Spleen (tissue), 11 donors: ENCODE measurements at regions not wholly inside any gene's neighbourhood (a gene's known extent, or its start where the extent isn't known, plus 50 kb on each side); places are given as distances from the start of the nearest gene placed in this dataset.

Experiments
- DNase-seq: peaks from one replicate; pipeline ENCODE4 v3.0.0-alpha.2; 2020
- H3K27ac ChIP-seq, 8 donors: fragments of 200-600 bp; sonication (generic) in 7 of 8; 1 replicate in 4 of 8; 2 replicates in 4 of 8; pipeline versions ENCODE4 v1.5.0 to v1.8.0; 2016 to 2021; ENCODE audit warnings: inconsistent platforms in 4 of 8, mild to moderate bottlenecking in 4 of 8, moderate library complexity in 1 of 8
- H3K27me3 ChIP-seq, 7 donors: fragments of 200-600 bp; sonication (generic) in 6 of 7; replicated peaks in 1 of 7; 1 replicate in 4 of 7; 2 replicates in 3 of 7; pipeline versions ENCODE4 v1.5.0 to v1.8.0; 2016 to 2021; ENCODE audit warnings: inconsistent platforms in 3 of 7, mild to moderate bottlenecking in 1 of 7
- H3K36me3 ChIP-seq, 6 donors: fragments of 200-600 bp; sonication (generic) in 5 of 6; 1 replicate in 4 of 6; 2 replicates in 2 of 6; pipeline versions ENCODE4 v1.5.0 to v1.8.0; 2016 to 2021; ENCODE audit warnings: inconsistent platforms in 2 of 6
- H3K4me1 ChIP-seq, 6 donors: fragments of 200-600 bp; sonication (generic) in 5 of 6; 1 replicate in 3 of 6; 2 replicates in 3 of 6; pipeline versions ENCODE4 v1.5.0 to v1.8.0; 2016 to 2021; ENCODE audit warnings: inconsistent platforms in 3 of 6
- H3K4me3 ChIP-seq, 8 donors: fragments of 200-600 bp; sonication (generic) in 7 of 8; 1 replicate in 4 of 8; 2 replicates in 4 of 8; pipeline versions ENCODE4 v1.5.0 to v1.8.0; 2016 to 2021; ENCODE audit warnings: inconsistent platforms in 4 of 8, mild to moderate bottlenecking in 4 of 8, moderate library complexity in 2 of 8
- H3K9me3 ChIP-seq, 8 donors: fragments of 200-600 bp; sonication (generic) in 7 of 8; 1 replicate in 4 of 8; 2 replicates in 4 of 8; pipeline versions ENCODE4 v1.5.0 to v1.8.0; 2016 to 2021; ENCODE audit warnings: inconsistent platforms in 4 of 8
- POLR2A ChIP-seq, 3 donors: fragments of 450-650 bp; IDR thresholded peaks; one replicate each; pipeline ENCODE4 v1.5.1; 2017; ENCODE audit warnings: antibody characterized with exemption in 3 of 3, mild to moderate bottlenecking in 1 of 3
- POLR2AphosphoS5 ChIP-seq, 3 donors: sonication (generic); formaldehyde crosslinking; IDR thresholded peaks; one replicate each; pipeline ENCODE4 v1.5.1; 2017; ENCODE audit warnings: antibody characterized with exemption in 3 of 3
- WGBS, 5 donors: extraction: QIAGEN DNeasy Blood & Tissue Kit in 3 of 5; methylation state at CpG; one replicate each; pipeline versions ENCODE4 v1.1.5 to v1.1.7; 2013 to 2018; 5-methylcytosine and 5-hydroxymethylcytosine counted together
- intact Hi-C: fragments of 100-400 bp; cut with DNase I; formaldehyde crosslinking; loops from one replicate; pipeline ENCODE4 v1.15.0; 2023; ENCODE audit warnings: low total_unique reads
- TF ChIP-seq, protein P1 (sequence below), 11 experiments: fragments of 200-600 bp in 7 of 11; fragments of 450-650 bp in 4 of 11; sonication (generic) in 4 of 11; IDR thresholded peaks in 8 of 11; conservative IDR thresholded peaks in 3 of 11; 1 replicate in 7 of 11; 2 replicates in 4 of 11; pipeline versions ENCODE4 v1.4.0 to v1.8.0; 2016 to 2021; ENCODE audit warnings: antibody characterized with exemption in 11 of 11, inconsistent platforms in 4 of 11, mild to moderate bottlenecking in 1 of 11
- donor health status: healthy with polysubstance abuse.
- donor health status: DM: no; HTN: no; CAD: no; lungs with moderate emphysema.
- donor health status: DM: no; HTN: no; CAD: no.
- donor health status: Bipolar disorder and iron deficiency.
- donor health status: healthy.
- donor health status: DM: no; HTN: no; CAD: no.
- donor health status: DM: yes; HTN: yes; CAD: no.

DNA sequence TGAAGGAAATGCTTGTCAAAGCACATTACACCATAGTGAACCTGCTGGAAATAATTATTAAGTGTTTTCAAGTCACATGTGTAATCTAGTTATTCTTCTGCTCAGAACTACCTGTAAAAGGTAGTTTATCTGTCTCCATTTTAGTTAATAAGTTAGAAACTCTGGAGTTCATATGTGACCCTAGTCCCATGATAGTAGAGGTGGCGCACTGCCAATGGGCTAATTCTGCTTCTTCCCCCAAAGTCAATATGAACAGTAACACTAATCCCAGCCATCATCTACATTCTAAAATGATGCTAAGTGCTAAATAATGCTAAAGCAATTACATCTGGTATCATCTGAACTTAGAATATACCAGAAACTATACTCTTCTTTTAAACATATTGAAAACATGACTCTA is 361.0 kb upstream of the NECTIN3 start:
- Histone ChIP-seq H3K4me1 (no peaks in the 10 kb centered on the region), H3K27me3 (no peaks in the 10 kb centered on the region), H3K9me3 (no peaks in the 10 kb centered on the region), H3K36me3 (no peaks in the 10 kb centered on the region), H3K4me3 (no peak overlapping the region), H3K27ac (no peak overlapping the region)
- TF ChIP-seq POLR2A (IDR thresholded peaks at IDR 0.05) (no peak), POLR2AphosphoS5 (IDR thresholded peaks at IDR 0.05) (no peak)
- TF ChIP-seq, protein P1, sequence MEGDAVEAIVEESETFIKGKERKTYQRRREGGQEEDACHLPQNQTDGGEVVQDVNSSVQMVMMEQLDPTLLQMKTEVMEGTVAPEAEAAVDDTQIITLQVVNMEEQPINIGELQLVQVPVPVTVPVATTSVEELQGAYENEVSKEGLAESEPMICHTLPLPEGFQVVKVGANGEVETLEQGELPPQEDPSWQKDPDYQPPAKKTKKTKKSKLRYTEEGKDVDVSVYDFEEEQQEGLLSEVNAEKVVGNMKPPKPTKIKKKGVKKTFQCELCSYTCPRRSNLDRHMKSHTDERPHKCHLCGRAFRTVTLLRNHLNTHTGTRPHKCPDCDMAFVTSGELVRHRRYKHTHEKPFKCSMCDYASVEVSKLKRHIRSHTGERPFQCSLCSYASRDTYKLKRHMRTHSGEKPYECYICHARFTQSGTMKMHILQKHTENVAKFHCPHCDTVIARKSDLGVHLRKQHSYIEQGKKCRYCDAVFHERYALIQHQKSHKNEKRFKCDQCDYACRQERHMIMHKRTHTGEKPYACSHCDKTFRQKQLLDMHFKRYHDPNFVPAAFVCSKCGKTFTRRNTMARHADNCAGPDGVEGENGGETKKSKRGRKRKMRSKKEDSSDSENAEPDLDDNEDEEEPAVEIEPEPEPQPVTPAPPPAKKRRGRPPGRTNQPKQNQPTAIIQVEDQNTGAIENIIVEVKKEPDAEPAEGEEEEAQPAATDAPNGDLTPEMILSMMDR (IDR thresholded peaks at IDR 0.05 in 8 of 11, conservative IDR thresholded peaks at IDR 0.05 in 3 of 11): no peak
- DNase-seq: no peak
- WGBS, 5 donors: 83 to 89% (median 84%) methylated on average over 1 of the region's 1 CpG
- intact Hi-C loops: no loop called here

DNA sequence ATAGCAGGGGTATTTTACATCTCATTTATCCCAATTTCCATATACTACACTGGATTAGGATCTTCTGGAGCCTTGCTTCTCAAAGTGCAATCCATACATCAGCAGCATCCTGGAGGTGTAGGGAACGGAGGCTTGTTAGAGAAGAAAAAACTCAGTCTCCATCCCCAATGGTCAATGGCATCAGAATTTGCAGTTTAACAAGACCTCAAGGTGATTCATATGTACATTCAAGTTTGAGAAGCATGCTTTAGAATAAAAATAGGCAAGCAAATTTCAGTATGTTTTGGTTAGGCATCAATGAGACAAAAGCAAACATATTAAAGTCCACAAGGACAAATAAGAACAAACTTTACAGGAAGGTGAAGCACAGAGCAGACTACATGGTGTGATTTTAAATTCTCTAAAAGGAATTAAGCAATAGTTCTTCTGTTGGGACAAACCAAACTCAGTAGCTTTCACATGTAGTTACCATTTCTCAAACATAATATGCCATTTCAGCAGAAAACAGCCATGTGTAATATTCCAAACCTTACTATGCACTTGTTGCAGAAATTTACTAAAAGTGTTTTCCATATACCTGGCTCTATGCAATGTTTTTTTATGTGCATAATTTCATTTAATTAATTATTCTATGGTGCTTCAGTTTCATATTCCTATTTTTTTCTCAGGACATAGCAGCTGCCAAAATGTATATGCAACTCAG is 360.3 kb upstream of the NECTIN3 start:
- H3K9me3 ChIP-seq: no peaks in the 10 kb centered on the region
- TF ChIP-seq POLR2A (IDR thresholded peaks at IDR 0.05) (no peak), POLR2AphosphoS5 (IDR thresholded peaks at IDR 0.05) (no peak)
- TF ChIP-seq, protein P1 (IDR thresholded peaks at IDR 0.05 in 8 of 11, conservative IDR thresholded peaks at IDR 0.05 in 3 of 11): no peak
- intact Hi-C loops: no loop called here
- DNase-seq: no peak
- 76 to 97% (median 85%) methylated on average over 1 of the region's 1 CpG for WGBS, 5 donors
- no peak overlapping the region for H3K27ac ChIP-seq
- no peaks in the 10 kb centered on the region for H3K4me1 ChIP-seq
- H3K27me3 ChIP-seq: no peaks in the 10 kb centered on the region
- H3K36me3 ChIP-seq: no peaks in the 10 kb centered on the region
- no peak overlapping the region for H3K4me3 ChIP-seq

DNA sequence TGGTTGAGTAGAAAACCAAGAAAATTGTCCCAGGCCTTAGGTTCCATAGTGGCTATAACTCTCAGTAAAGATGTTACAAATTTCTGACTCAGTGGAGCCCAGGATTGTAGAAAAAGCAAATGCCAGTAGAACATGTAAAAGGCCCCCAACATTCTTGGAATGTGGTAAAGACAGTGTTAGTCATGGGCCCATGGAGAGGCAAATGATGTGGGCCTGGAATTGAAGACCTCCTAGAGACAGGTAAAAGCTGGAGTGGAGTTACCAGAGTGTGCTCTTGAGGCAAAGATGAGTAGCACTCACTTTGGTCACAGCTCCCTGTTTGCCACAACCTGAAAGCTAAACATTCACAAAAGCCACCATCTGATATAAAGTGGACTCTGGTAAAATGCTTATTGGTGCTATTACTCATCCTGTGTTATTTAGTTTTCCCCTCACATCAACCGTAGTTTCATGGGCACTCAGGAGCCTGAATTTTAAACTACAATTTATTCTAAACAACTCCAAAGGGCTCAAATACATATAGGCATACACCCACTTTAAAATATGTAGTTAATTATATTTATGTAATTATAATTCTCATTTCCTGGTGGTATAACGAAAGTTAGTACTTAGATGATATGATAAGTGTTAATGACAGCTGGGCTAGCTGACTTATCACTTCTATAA is 359.6 kb upstream of the NECTIN3 start:
- H3K36me3 ChIP-seq: no peaks in the 10 kb centered on the region
- no peaks in the 10 kb centered on the region for H3K4me1 ChIP-seq
- no peaks in the 10 kb centered on the region for H3K9me3 ChIP-seq
- TF ChIP-seq POLR2AphosphoS5 (IDR thresholded peaks at IDR 0.05) (no peak), POLR2A (IDR thresholded peaks at IDR 0.05) (no peak)
- TF ChIP-seq, protein P1 (IDR thresholded peaks at IDR 0.05 in 8 of 11, conservative IDR thresholded peaks at IDR 0.05 in 3 of 11): no peak
- H3K4me3 ChIP-seq: no peak overlapping the region
- WGBS, 5 donors: 55 to 83% (median 76%) methylated on average over 2 of the region's 2 CpGs
- H3K27ac ChIP-seq: no peak overlapping the region
- intact Hi-C loops: no loop called here
- DNase-seq: no peak
- no peaks in the 10 kb centered on the region for H3K27me3 ChIP-seq

GRCh38 chr3:110727056-110727455 is 344.6 kb upstream of the NECTIN3 start:
- Histone ChIP-seq H3K9me3 (no peaks in the 10 kb centered on the region), H3K4me3 (no peak overlapping the region), H3K4me1 (no peaks in the 10 kb centered on the region), H3K36me3 (no peaks in the 10 kb centered on the region), H3K27ac (no peak overlapping the region), H3K27me3 (peaks cover 0 to 4% (median 0%) of the 10 kb centered on the region in 7 donors)
- 59 to 76% (median 68%) methylated on average over 2 of the region's 2 CpGs for WGBS, 5 donors
- intact Hi-C loops: no loop called here
- TF ChIP-seq, protein P1 (IDR thresholded peaks at IDR 0.05 in 8 of 11, conservative IDR thresholded peaks at IDR 0.05 in 3 of 11): no peak
- TF ChIP-seq POLR2AphosphoS5 (IDR thresholded peaks at IDR 0.05): no peak
- no peak for TF ChIP-seq POLR2A (IDR thresholded peaks at IDR 0.05)
- no peak for DNase-seq
